Glomerular visceral epithelial cell (primary cell): ENCODE measurements at regions not wholly inside any gene's neighbourhood (a gene's known extent, or its start where the extent isn't known, plus 50 kb on each side); places are given as distances from the start of the nearest gene placed in this dataset.
"Not testable (repeated sequence)": the region's sequence is repeated elsewhere in the genome, so short reads cannot be mapped to it uniquely, and the experiment has no call there.

ENCODE experiments used
- DNase-seq: peaks from one replicate; pipeline ENCODE4 v3.0.0-alpha.2; 2016; ENCODE audit errors: extremely low spot score

DNA sequence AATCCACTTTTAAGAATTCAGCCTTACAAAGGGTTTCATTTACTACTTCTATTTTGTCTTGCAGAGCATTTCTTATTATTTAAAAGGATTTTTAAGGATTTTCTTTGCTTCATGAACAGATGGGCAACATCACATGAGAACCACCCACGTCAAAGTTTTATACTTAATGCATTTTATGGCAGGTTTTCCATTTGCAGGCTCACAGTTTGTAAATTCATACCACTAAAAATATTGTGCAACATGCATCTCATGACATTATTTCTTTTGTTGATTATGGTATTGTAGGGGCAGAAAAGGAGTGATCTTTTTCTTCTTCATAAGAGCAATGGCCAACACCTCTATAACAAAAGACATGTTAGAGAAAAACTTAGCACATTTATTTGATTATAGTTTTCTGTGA, 554.0 kb upstream of the SPRY2 start:
- DNase-seq: no peak

DNA sequence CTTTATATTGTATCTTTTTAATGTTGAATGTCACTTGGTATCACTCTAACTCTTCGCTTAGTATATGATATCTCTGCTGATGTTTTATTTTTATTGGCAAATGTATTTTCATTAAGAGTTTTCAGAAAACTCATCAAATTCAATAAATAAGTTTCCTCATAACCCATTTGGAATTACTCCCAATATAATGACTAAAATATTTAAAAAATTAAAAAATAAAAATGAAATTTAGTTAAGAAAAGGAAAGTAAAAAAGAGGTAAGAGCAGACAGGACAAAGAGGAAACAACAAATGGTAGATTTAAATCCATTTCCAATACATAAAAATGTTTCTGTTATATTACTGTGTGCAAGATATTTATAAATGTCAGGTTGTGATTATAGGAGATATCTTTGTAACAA, 548.9 kb upstream of the SPRY2 start:
- no peak for DNase-seq

- no peak for DNase-seq
Measured at GRCh38 chr13:80888390-80888789, 547.5 kb upstream of the SPRY2 start.

DNA sequence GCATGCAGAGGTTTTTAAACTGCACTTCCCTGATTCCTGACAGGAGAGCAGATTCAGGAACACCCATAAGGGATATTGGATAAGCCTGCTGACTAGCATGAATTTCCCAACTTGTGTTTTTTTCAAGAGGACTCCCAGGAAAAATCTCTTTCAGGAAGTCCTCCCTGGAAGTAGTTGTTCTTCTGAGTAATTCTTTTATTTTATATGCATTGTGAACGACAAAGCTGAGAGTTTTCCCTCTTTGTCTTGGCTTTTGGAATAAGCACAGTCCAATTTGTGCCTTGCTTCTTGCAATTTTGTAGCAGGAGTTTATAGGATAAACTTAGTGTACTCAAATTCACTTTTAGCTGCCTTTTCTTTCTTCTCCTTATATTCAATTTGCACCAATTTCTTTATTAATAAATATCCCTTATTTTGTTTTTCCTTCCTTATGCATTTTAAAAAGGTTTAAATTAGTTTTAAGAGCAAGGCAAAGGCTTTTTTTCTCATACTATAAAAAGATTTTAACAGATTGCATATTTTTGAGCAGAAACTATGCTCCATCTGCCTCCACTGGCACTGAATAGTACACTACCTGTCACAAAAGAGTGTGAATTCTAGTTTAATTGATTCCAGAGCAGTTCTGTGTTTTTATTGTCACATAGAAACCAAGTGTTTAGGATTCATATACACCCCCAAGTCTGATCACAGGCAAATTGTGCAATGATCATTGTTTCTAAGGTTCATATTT, 543.3 kb upstream of the SPRY2 start:
- no peak for DNase-seq

- no peak for DNase-seq
Measured at GRCh38 chr13:80883545-80883944, 542.6 kb upstream of the SPRY2 start.

- no peak for DNase-seq
Measured at GRCh38 chr13:80881942-80882445, 541.1 kb upstream of the SPRY2 start.

DNA sequence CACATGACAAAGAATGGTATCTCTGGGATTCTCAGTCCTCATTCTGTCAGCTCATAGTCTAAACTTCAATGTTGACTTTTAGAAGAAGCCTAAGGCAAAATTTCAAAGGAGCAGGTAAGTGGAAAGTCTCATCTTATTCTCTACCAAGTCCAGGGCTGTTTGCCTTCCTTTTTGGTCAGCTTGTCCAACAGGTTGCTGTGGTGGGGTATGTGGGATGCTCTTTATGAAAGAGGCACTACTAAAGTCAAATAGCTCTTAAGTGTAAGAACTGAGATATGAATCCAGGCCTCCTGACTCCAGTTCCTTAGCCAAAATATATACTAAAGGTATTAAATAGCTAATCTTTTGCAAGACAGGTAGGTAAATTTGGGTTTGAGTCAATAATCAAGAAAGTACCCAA, 540.6 kb upstream of the SPRY2 start:
- DNase-seq: no peak

GRCh38 chr13:80881034-80881433, 540.1 kb upstream of the SPRY2 start:
- no peak for DNase-seq

GRCh38 chr13:80877944-80878241, 537.0 kb upstream of the SPRY2 start:
- DNase-seq: no peak

GRCh38 chr13:80877209-80877943, 536.5 kb upstream of the SPRY2 start:
- no peak for DNase-seq

DNA sequence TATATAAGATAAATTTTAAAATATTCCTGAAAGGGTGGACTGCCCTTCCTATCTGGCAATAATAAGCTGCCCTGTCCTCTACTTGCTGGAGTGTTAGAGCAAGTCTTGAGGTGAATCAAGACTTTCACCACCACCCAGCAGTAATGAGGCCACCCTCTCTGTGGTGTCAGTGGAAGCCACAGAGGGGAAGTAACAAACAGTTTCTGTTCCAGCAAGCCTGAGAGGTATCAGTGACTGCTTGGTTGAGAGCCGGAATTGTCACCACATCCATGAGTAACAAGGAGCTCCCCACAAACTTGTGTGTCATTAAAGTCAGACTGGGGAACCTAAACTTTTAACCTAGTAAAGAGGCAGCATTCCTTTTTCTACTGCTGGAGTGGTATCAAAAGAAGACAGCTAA, 532.7 kb upstream of the SPRY2 start:
- peak; percentile 12 for DNase-seq

GRCh38 chr13:80871971-80872370, 531.0 kb upstream of the SPRY2 start:
- DNase-seq: not testable (repeated sequence)

DNA sequence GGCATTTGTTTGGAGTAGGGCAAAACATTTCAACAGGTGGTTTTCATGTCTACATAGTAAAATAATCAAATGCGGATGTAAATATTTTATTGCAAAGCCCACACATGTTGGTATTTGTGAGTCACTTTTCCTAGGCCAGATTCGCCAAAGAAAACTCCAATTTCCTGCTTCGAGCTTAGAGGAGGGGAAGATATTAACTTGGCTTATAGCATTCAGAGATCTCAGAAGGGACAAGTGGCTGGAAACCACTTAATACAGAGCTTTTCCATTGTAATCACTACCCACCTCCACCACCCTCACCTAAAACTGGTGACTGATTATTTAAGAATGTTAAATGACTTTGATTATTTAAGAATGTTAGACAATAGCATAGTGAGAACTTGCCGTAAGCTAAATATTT, 530.6 kb upstream of the SPRY2 start:
- peak; percentile 7 for DNase-seq

DNA sequence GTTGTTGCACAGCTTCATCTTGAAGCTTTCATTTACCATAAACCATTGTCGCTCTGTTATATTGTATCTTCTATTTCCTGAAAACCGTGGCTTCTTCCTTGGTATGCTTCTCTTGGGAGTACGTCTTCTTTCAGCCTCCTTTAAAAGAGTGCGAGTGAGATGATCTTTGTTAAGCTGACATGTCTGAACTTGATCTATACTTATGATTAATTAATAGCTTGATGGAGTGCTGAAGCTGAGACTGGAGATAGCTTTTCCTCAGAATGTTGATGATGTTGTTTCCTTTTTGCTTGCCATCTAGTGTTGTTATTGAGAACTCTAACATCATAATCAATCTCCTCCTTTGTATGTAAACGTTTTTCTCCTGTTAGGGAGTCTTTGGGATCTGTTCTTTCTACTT, 529.3 kb upstream of the SPRY2 start:
- no peak for DNase-seq

DNA sequence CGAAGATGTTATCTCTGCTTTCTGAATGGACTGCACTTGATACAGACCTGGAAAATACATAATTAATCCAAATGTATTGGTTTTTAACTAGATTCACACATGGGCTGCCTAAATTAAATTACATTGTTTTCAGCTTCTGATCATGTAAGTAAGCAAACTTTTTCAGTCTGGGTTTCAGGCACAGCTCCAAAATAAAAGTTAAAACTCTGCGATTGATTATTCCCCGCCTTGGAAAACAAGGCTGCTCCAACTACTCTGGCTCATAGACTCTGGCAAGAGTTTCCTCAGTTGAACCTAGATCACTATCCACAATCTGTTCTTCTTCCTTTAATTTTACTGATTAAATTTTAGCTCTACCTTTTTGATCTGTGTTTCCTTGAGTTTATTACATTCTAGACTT, 526.0 kb upstream of the SPRY2 start:
- DNase-seq: no peak

GRCh38 chr13:80865329-80865728, 524.4 kb upstream of the SPRY2 start:
- DNase-seq: no peak

DNA sequence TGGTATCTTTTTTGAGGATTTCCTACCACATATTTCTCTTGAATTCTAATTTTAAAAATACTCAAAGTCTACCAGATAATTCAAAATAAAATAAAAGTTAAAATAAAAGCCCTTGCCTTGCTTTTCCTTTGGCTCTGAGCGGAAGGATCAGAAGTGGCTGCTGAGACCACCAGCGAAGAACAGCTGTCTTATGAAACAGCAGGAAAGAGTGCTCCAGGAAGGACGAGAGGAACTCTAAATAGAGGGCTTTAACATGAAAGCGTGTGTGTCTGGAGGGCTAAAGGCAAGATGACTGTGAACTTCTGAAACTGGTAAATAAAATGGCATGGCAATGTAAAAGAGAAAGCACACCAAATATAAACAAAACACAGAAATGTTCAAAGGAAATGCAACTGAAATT, 521.5 kb upstream of the SPRY2 start:
- no peak for DNase-seq

GRCh38 chr13:80860845-80861244, 519.9 kb upstream of the SPRY2 start:
- DNase-seq: no peak

GRCh38 chr13:80858131-80858530, 517.2 kb upstream of the SPRY2 start:
- DNase-seq: no peak

GRCh38 chr13:80857321-80857720, 516.4 kb upstream of the SPRY2 start:
- no peak for DNase-seq

GRCh38 chr13:80850771-80851170, 509.8 kb upstream of the SPRY2 start:
- DNase-seq: no peak

DNA sequence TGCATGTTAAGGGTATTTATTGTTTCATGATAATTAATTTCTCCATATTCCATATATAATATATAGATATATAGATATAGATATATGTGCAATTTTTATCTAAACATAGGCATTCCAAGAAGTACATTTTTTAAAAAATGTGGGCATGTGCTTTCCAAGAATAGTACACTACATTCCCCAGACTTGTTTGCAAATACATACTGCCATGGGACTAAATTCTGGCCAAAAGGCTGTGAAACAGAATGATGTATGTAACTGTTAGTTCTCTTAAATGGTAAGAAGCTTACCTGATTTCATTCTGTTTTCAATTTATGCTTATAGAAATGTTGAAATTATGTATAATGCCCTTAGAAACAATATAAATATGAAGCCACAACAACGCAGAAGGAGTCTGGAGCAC, 503.2 kb upstream of the SPRY2 start:
- DNase-seq: no peak

DNA sequence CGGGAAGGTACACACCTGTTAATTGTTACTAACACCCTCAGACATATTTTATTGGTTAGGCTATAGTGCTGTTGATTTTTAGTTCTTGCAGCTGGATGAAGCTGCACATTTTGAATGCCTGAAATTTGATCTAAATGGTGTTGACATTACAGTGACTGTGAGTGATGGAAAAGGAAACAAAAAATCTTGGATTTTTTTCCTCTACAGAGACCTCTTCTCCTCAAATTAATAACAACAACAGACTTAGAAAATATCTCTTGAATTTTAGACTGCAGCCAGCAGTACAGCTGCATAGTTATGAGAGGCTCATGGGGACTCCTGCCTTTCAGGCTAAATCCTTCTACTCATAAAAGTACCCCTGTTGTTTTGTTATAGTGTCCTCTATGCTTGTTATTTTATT, 500.5 kb upstream of the SPRY2 start:
- DNase-seq: no peak
